ENCODE measurements at regions not wholly inside any gene's neighbourhood (a gene's known extent, or its start where the extent isn't known, plus 50 kb on each side); places are given as distances from the start of the nearest gene placed in this dataset.

GRCh38 chr20:56806952-56807517 is 177.9 kb downstream of the TFAP2C start:
- Mint-ChIP-seq H3K4me3 (no peak overlapping the region), H3K27me3 (ENCODE audit: insufficient read depth) (peaks cover 56% of the 10 kb centered on the region), H3K9me3 (no peaks in the 10 kb centered on the region), H3K4me1 (peaks cover 31% of the 10 kb centered on the region), H3K27ac (no peak overlapping the region), H3K36me3 (ENCODE audit: low read depth) (no peaks in the 10 kb centered on the region)
- no peak for TF ChIP-seq CTCF (conservative IDR thresholded peaks at IDR 0.05)
- H3K36me3 ChIP-seq (ENCODE audit: control insufficient read depth, insufficient read depth, low read length) = no peaks in the 10 kb centered on the region
- peak; percentile 68 for DNase-seq
- peaks cover 49% of the 10 kb centered on the region for H3K27me3 ChIP-seq (ENCODE audit: control insufficient read depth, insufficient read depth, low read length, poor library complexity, severe bottlenecking)
- no peaks in the 10 kb centered on the region for H3K4me1 ChIP-seq (ENCODE audit: control insufficient read depth, insufficient read depth, low read length)
- WGBS, 2 experiments (ENCODE audit: insufficient coverage in 1 of 2, insufficient read length in 1 of 2) = 62 to 73% methylated on average over 15 to 18 of the region's 18 CpGs
- H3K4me3 ChIP-seq (ENCODE audit: low read length) = no peak overlapping the region
- no peak overlapping the region for H3K9ac ChIP-seq (ENCODE audit: extremely low read depth, low read length, poor library complexity, severe bottlenecking)
- no peak overlapping the region for H3K27ac ChIP-seq (ENCODE audit: low read depth, low read length)
- no peaks in the 10 kb centered on the region for H3K9me3 ChIP-seq (ENCODE audit: control insufficient read depth, low read length)

GRCh38 chr20:56808117-56808725 is 179.1 kb downstream of the TFAP2C start:
- TF ChIP-seq CTCF (conservative IDR thresholded peaks at IDR 0.05) = no peak
- peak; percentile 67 for DNase-seq
- Histone ChIP-seq H3K4me1 (ENCODE audit: control insufficient read depth, insufficient read depth, low read length) (no peaks in the 10 kb centered on the region), H3K4me3 (ENCODE audit: low read length) (no peak overlapping the region), H3K9me3 (ENCODE audit: control insufficient read depth, low read length) (peaks cover 10% of the 10 kb centered on the region), H3K27ac (ENCODE audit: low read depth, low read length) (no peak overlapping the region), H3K27me3 (ENCODE audit: control insufficient read depth, insufficient read depth, low read length, poor library complexity, severe bottlenecking) (peaks cover 61% of the 10 kb centered on the region), H3K36me3 (ENCODE audit: control insufficient read depth, insufficient read depth, low read length) (no peaks in the 10 kb centered on the region), H3K9ac (ENCODE audit: extremely low read depth, low read length, poor library complexity, severe bottlenecking) (no peak overlapping the region)
- Mint-ChIP-seq H3K27me3 (ENCODE audit: insufficient read depth) (peaks cover 67% of the 10 kb centered on the region), H3K36me3 (ENCODE audit: low read depth) (no peaks in the 10 kb centered on the region), H3K9me3 (peaks cover 6% of the 10 kb centered on the region), H3K4me1 (peaks cover 31% of the 10 kb centered on the region), H3K4me3 (no peak overlapping the region), H3K27ac (no peak overlapping the region)
- whole genome bisulfite sequencing, 2 experiments (ENCODE audit: insufficient coverage in 1 of 2, insufficient read length in 1 of 2) = 61 to 76% methylated on average over 5 to 10 of the region's 10 CpGs

- H3K4me3 Mint-ChIP-seq = no peak overlapping the region
- H3K36me3 Mint-ChIP-seq (ENCODE audit: low read depth) = no peaks in the 10 kb centered on the region
- H3K4me3 ChIP-seq (ENCODE audit: low read length) = no peak overlapping the region
- no peak overlapping the region for H3K9ac ChIP-seq (ENCODE audit: extremely low read depth, low read length, poor library complexity, severe bottlenecking)
- WGBS, 2 experiments (ENCODE audit: insufficient coverage in 1 of 2, insufficient read length in 1 of 2) = 74 to 92% methylated on average over 2 to 8 of the region's 8 CpGs
- TF ChIP-seq CTCF (conservative IDR thresholded peaks at IDR 0.05) = no peak
- H3K27me3 Mint-ChIP-seq (ENCODE audit: insufficient read depth) = peaks cover 70% of the 10 kb centered on the region
- H3K36me3 ChIP-seq (ENCODE audit: control insufficient read depth, insufficient read depth, low read length) = no peaks in the 10 kb centered on the region
- no peak overlapping the region for H3K27ac Mint-ChIP-seq
- peaks cover 31% of the 10 kb centered on the region for H3K4me1 Mint-ChIP-seq
- no peak for DNase-seq
- peaks cover 6% of the 10 kb centered on the region for H3K9me3 Mint-ChIP-seq
- H3K27me3 ChIP-seq (ENCODE audit: control insufficient read depth, insufficient read depth, low read length, poor library complexity, severe bottlenecking) = peaks cover 61% of the 10 kb centered on the region
- peaks cover 10% of the 10 kb centered on the region for H3K9me3 ChIP-seq (ENCODE audit: control insufficient read depth, low read length)
- H3K27ac ChIP-seq (ENCODE audit: low read depth, low read length) = no peak overlapping the region
- no peaks in the 10 kb centered on the region for H3K4me1 ChIP-seq (ENCODE audit: control insufficient read depth, insufficient read depth, low read length)
Observed at GRCh38 chr20:56808732-56809131, 179.6 kb downstream of the TFAP2C start.

All from endodermal cell (in vitro differentiated cells).